ENCODE measurements at regions not wholly inside any gene's neighbourhood (a gene's known extent, or its start where the extent isn't known, plus 50 kb on each side); places are given as distances from the start of the nearest gene placed in this dataset.

GRCh38 chr21:22490049-22490448 is 1491.8 kb downstream of the NCAM2 start:
- no peak for TF ChIP-seq TAF1 (IDR thresholded peaks at IDR 0.05; ENCODE audit: borderline replicate concordance, insufficient read depth, low read length)
- no peak for TF ChIP-seq REST (IDR thresholded peaks at IDR 0.05; ENCODE audit: insufficient read depth in 1 of 2, low read depth in 2 of 2, low read length in 2 of 2)
- no peak for TF ChIP-seq SIN3A (IDR thresholded peaks at IDR 0.05; ENCODE audit: borderline replicate concordance, insufficient read depth, low read length)
